ENCODE measurements at regions not wholly inside any gene's neighbourhood (a gene's known extent, or its start where the extent isn't known, plus 50 kb on each side); places are given as distances from the start of the nearest gene placed in this dataset.
"Not testable (repeated sequence)": the region's sequence is repeated elsewhere in the genome, so short reads cannot be mapped to it uniquely, and the experiment has no call there.

- ATAC-seq (ENCODE audit: low FRiP score), result no peak
- no peak for TF ChIP-seq CTCF (IDR thresholded peaks at IDR 0.05)
- DNase-seq (ENCODE audit: low spot score), result no peak
Observed at GRCh38 chr5:30505014-30505886, 688.2 kb upstream of the CDH6 start.

GRCh38 chr5:30502277-30502676 is 691.2 kb upstream of the CDH6 start:
- DNase-seq (ENCODE audit: low spot score) (no peak), ATAC-seq (ENCODE audit: low FRiP score) (no peak)
- no peak for TF ChIP-seq CTCF (IDR thresholded peaks at IDR 0.05)

GRCh38 chr5:30501065-30501464 is 692.4 kb upstream of the CDH6 start:
- DNase-seq (ENCODE audit: low spot score) (no peak), ATAC-seq (ENCODE audit: low FRiP score) (no peak)
- no peak for TF ChIP-seq CTCF (IDR thresholded peaks at IDR 0.05)

- DNase-seq (ENCODE audit: low spot score) (no peak), ATAC-seq (ENCODE audit: low FRiP score) (no peak)
- no peak for TF ChIP-seq CTCF (IDR thresholded peaks at IDR 0.05)
Observed at GRCh38 chr5:30500513-30500912, 693.0 kb upstream of the CDH6 start.

DNA sequence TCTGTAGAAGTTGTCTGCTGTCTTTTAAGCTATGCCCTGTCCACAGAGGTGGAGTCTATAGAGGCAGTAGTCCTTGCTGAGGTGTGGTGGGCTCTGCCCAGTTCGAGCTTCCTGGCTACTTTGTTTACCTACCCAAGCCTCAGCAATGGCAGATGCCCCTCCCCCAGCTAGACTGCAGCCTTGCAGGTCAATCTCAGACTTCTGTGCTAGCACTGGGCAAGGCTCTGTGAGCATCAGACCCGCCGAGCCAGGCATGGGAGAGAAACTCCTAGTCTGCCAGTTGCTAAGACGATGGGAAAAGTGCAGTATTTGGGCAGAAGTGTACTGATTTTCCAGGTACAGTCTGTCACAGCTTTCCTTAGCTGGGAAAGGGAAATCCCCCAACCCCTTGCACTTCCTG is 694.1 kb upstream of the CDH6 start:
- DNase-seq (ENCODE audit: low spot score) (no peak), ATAC-seq (ENCODE audit: low FRiP score) (no peak)
- no peak for TF ChIP-seq CTCF (IDR thresholded peaks at IDR 0.05)

GRCh38 chr5:30498972-30499371 is 694.5 kb upstream of the CDH6 start:
- no peak for ATAC-seq (ENCODE audit: low FRiP score)
- no peak for DNase-seq (ENCODE audit: low spot score)
- TF ChIP-seq CTCF (IDR thresholded peaks at IDR 0.05), result no peak

- DNase-seq (ENCODE audit: low spot score); ATAC-seq (ENCODE audit: low FRiP score): not testable (repeated sequence)
Observed at GRCh38 chr5:30498509-30498908, 695.0 kb upstream of the CDH6 start.

DNA sequence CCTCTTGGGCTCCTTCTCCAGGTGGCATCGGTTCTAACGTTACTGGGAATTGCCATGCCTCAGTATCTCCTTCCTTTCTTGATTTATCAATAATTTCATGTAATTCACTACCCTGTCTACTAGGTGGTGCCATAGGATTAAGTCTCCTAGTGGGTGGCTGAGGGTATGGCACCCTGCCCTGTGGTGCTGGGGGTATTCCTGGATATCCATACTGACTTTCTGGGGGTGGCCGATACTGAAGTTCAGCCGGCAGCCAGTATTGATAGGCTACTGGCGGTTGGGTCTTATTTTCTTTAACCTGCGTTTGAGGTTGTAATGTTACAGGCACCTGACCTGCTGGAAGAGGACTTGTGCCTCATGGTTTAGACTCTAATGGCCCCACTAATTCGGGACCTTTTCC is 699.4 kb upstream of the CDH6 start:
- DNase-seq (ENCODE audit: low spot score); ATAC-seq (ENCODE audit: low FRiP score): not testable (repeated sequence)
